ENCODE measurements at regions not wholly inside any gene's neighbourhood (a gene's known extent, or its start where the extent isn't known, plus 50 kb on each side); places are given as distances from the start of the nearest gene placed in this dataset.

DNA sequence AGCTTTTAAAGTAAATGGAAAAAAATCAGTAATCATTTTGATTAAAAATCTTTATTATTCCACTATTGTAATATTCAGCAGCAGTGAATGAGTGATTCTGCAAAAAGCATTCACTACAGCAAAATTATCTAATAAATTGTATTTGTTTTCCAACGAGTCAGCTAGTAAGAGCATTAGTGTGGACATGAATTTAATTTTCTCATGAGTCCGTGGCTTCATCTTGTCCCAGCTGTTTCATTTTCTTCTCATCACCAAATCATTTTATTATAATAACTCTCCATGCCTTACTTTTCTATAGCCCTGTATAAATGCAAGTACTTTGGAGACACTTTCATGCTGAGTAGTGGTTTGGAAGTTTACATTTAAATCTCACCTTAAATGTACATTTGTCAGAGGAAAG lies 66.2 kb downstream of the FANCF start:
- Histone ChIP-seq H3K4me2 (ENCODE audit: low read depth, low read length) (no peak overlapping the region), H3K27ac (ENCODE audit: low read length) (no peak overlapping the region), H3K4me1 (ENCODE audit: low read length) (peaks cover 4% of the 10 kb centered on the region; the same call in 1 of the 2 replicates), H3K9ac (ENCODE audit: low read length) (no peak overlapping the region), H3K36me3 (replicated peaks; ENCODE audit: insufficient read depth, low read length) (no peaks in the 10 kb centered on the region), H3F3A (ENCODE audit: insufficient read depth, low read length) (no peaks in the 10 kb centered on the region), H3K79me2 (ENCODE audit: low read length) (no peaks in the 10 kb centered on the region), H3K9me3 (replicated peaks; ENCODE audit: insufficient read depth, low read length) (no peaks in the 10 kb centered on the region), H4K20me1 (ENCODE audit: insufficient read depth, low read length) (no peaks in the 10 kb centered on the region), H3K27me3 (replicated peaks; ENCODE audit: insufficient read depth, low read length) (no peaks in the 10 kb centered on the region), H3K4me3 (ENCODE audit: low read length) (no peak overlapping the region), H2AFZ (ENCODE audit: low read length) (no peak overlapping the region), H3K9me2 (replicated peaks; ENCODE audit: insufficient read depth, low read length) (no peaks in the 10 kb centered on the region)
- DNase-seq = no peak
- no peak for TF ChIP-seq CTCF (IDR thresholded peaks at IDR 0.05; ENCODE audit: low read length)
- TF ChIP-seq EZH2phosphoT487 (IDR thresholded peaks at IDR 0.05; ENCODE audit: low read length) = no peak
- no peak for TF ChIP-seq EZH2 (optimal IDR thresholded peaks at IDR 0.05; ENCODE audit: low read depth, low read length)

DNA sequence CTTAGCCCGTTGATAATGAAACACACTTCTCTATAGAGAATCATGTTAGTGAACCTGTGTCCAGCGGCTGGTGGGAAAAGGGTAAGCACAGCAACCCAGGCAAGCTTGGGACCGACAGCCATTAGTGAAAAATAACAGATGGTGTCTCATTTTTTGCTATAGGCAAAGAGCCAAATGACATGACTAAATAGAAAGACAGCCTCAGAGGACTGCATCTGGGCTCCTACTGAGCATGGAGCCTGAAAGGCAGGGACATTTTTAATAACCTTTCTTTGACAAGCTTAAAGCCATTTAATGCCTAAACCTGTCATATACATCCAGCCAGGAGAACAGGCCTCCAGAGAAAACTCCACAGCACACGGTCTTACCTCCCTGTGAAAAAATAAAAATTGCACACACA lies 67.0 kb downstream of the FANCF start:
- no peaks in the 10 kb centered on the region for H3K36me3 ChIP-seq (replicated peaks; ENCODE audit: insufficient read depth, low read length)
- no peaks in the 10 kb centered on the region for H3K79me2 ChIP-seq (ENCODE audit: low read length)
- H3K4me2 ChIP-seq (ENCODE audit: low read depth, low read length) = no peak overlapping the region
- no peaks in the 10 kb centered on the region for H3K9me2 ChIP-seq (replicated peaks; ENCODE audit: insufficient read depth, low read length)
- H3K9ac ChIP-seq (ENCODE audit: low read length) = no peak overlapping the region
- no peaks in the 10 kb centered on the region for H4K20me1 ChIP-seq (ENCODE audit: insufficient read depth, low read length)
- no peak overlapping the region for H2AFZ ChIP-seq (ENCODE audit: low read length)
- no peak for DNase-seq
- no peak overlapping the region for H3K4me3 ChIP-seq (ENCODE audit: low read length)
- H3F3A ChIP-seq (ENCODE audit: insufficient read depth, low read length) = no peaks in the 10 kb centered on the region
- TF ChIP-seq EZH2phosphoT487 (IDR thresholded peaks at IDR 0.05; ENCODE audit: low read length) (no peak), CTCF (IDR thresholded peaks at IDR 0.05; ENCODE audit: low read length) (no peak), EZH2 (optimal IDR thresholded peaks at IDR 0.05; ENCODE audit: low read depth, low read length) (no peak)
- H3K9me3 ChIP-seq (replicated peaks; ENCODE audit: insufficient read depth, low read length) = no peaks in the 10 kb centered on the region
- H3K27me3 ChIP-seq (replicated peaks; ENCODE audit: insufficient read depth, low read length) = no peaks in the 10 kb centered on the region
- H3K4me1 ChIP-seq (ENCODE audit: low read length) = peaks cover 11% of the 10 kb centered on the region
- H3K27ac ChIP-seq (ENCODE audit: low read length) = no peak overlapping the region

- H3K4me1 ChIP-seq (ENCODE audit: low read length) = peaks cover 12% of the 10 kb centered on the region
- no peak for DNase-seq
- TF ChIP-seq EZH2phosphoT487 (IDR thresholded peaks at IDR 0.05; ENCODE audit: low read length) (no peak), EZH2 (optimal IDR thresholded peaks at IDR 0.05; ENCODE audit: low read depth, low read length) (no peak), CTCF (IDR thresholded peaks at IDR 0.05; ENCODE audit: low read length) (no peak)
- no peaks in the 10 kb centered on the region for H3K27me3 ChIP-seq (replicated peaks; ENCODE audit: insufficient read depth, low read length)
- no peak overlapping the region for H3K9ac ChIP-seq (ENCODE audit: low read length)
- no peaks in the 10 kb centered on the region for H4K20me1 ChIP-seq (ENCODE audit: insufficient read depth, low read length)
- no peaks in the 10 kb centered on the region for H3F3A ChIP-seq (ENCODE audit: insufficient read depth, low read length)
- no peak overlapping the region for H3K4me2 ChIP-seq (ENCODE audit: low read depth, low read length)
- H3K27ac ChIP-seq (ENCODE audit: low read length) = no peak overlapping the region
- no peak overlapping the region for H2AFZ ChIP-seq (ENCODE audit: low read length)
- no peak overlapping the region for H3K4me3 ChIP-seq (ENCODE audit: low read length)
- H3K9me2 ChIP-seq (replicated peaks; ENCODE audit: insufficient read depth, low read length) = no peaks in the 10 kb centered on the region
- no peaks in the 10 kb centered on the region for H3K36me3 ChIP-seq (replicated peaks; ENCODE audit: insufficient read depth, low read length)
- no peaks in the 10 kb centered on the region for H3K79me2 ChIP-seq (ENCODE audit: low read length)
- H3K9me3 ChIP-seq (replicated peaks; ENCODE audit: insufficient read depth, low read length) = no peaks in the 10 kb centered on the region
Observed at GRCh38 chr11:22556381-22556780, 69.2 kb downstream of the FANCF start.
